H9 (cell line): ENCODE measurements at regions not wholly inside any gene's neighbourhood (a gene's known extent, or its start where the extent isn't known, plus 50 kb on each side); places are given as distances from the start of the nearest gene placed in this dataset.

ENCODE experiments used
- DNase-seq: peaks from one replicate; pipeline ENCODE4 v3.0.0-alpha.2; 2017
- H2AFZ ChIP-seq: one replicate; pipeline ENCODE4 v1.6.1; 2013; ENCODE audit warnings: mild to moderate bottlenecking, low read length, control low read depth, moderate library complexity
- H2AK5ac ChIP-seq: 2 replicates; pipeline ENCODE4 v1.6.1; 2013; ENCODE audit warnings: low read length, control low read depth, mixed read lengths; ENCODE audit not compliant: insufficient read length
- H2BK120ac ChIP-seq: one replicate; pipeline ENCODE4 v1.6.1; 2013; ENCODE audit warnings: low read depth, mild to moderate bottlenecking, low read length, control low read depth, inconsistent platforms; ENCODE audit not compliant: poor library complexity, severe bottlenecking
- H2BK12ac ChIP-seq: 2 replicates; pipeline ENCODE4 v1.6.1; 2013; ENCODE audit warnings: low read length, control low read depth, mixed read lengths, low read depth; ENCODE audit not compliant: insufficient read length
- H2BK15ac ChIP-seq: 2 replicates; pipeline ENCODE4 v1.6.1; 2013; ENCODE audit warnings: low read depth, low read length, control low read depth
- H2BK20ac ChIP-seq: one replicate; pipeline ENCODE4 v1.6.1; 2013; ENCODE audit warnings: low read depth, mild to moderate bottlenecking, low read length, control low read depth, inconsistent platforms; ENCODE audit not compliant: poor library complexity, severe bottlenecking
- H2BK5ac ChIP-seq: 2 replicates; pipeline ENCODE4 v1.6.1; 2013; ENCODE audit warnings: low read length, control low read depth, mixed read lengths; ENCODE audit not compliant: insufficient read length
- H3K14ac ChIP-seq: 2 replicates; pipeline ENCODE4 v1.6.1; 2013; ENCODE audit warnings: low read length, control low read depth; ENCODE audit not compliant: insufficient read depth
- H3K18ac ChIP-seq: 2 replicates; pipeline ENCODE4 v1.6.1; 2013; ENCODE audit warnings: low read depth, mild to moderate bottlenecking, mixed read lengths, low read length, control low read depth; ENCODE audit not compliant: insufficient read length
- H3K23ac ChIP-seq: 2 replicates; pipeline ENCODE4 v1.6.1; 2013; ENCODE audit warnings: low read length, control low read depth, mixed read lengths, low read depth; ENCODE audit not compliant: insufficient read length
- H3K23me2 ChIP-seq: 2 replicates; pipeline ENCODE4 v1.6.1; 2013; ENCODE audit warnings: low read depth, mild to moderate bottlenecking, mixed read lengths, low read length, control low read depth; ENCODE audit not compliant: insufficient read length, poor library complexity, severe bottlenecking
- H3K27ac ChIP-seq: 2 replicates; pipeline ENCODE4 v1.5.1; 2013; ENCODE audit warnings: low read length, control low read depth, mixed read lengths, low read depth; ENCODE audit not compliant: insufficient read length
- H3K27me3 ChIP-seq: 2 replicates; pipeline ENCODE4 v1.6.1; 2013; ENCODE audit warnings: low read length, control low read depth, inconsistent platforms; ENCODE audit not compliant: insufficient read depth
- H3K4ac ChIP-seq: 2 replicates; pipeline ENCODE4 v1.6.1; 2013; ENCODE audit warnings: low read depth, mild to moderate bottlenecking, control low read depth, inconsistent platforms, low read length, moderate library complexity
- H3K4me1 ChIP-seq: 2 replicates; pipeline ENCODE4 v1.6.1; 2013; ENCODE audit warnings: low read length, control low read depth, inconsistent platforms; ENCODE audit not compliant: insufficient read depth
- H3K4me2 ChIP-seq: 2 replicates; pipeline ENCODE4 v1.6.1; 2013; ENCODE audit warnings: low read length, control low read depth, mixed read lengths; ENCODE audit not compliant: insufficient read length, insufficient read depth
- H3K56ac ChIP-seq: 2 replicates; pipeline ENCODE4 v1.6.1; 2013; ENCODE audit warnings: low read depth, mild to moderate bottlenecking, mixed read lengths, low read length, control low read depth; ENCODE audit not compliant: insufficient read length
- H3K79me1 ChIP-seq: 2 replicates; pipeline ENCODE4 v1.6.1; 2013; ENCODE audit warnings: low read depth, mild to moderate bottlenecking, moderate library complexity, low read length, control low read depth, inconsistent platforms; ENCODE audit not compliant: insufficient read depth, poor library complexity, severe bottlenecking
- H3K79me2 ChIP-seq: 2 replicates; pipeline ENCODE4 v1.6.1; 2013; ENCODE audit warnings: low read length, control low read depth, inconsistent platforms; ENCODE audit not compliant: insufficient read depth
- H3K9ac ChIP-seq: 2 replicates; pipeline ENCODE4 v1.6.1; 2013; ENCODE audit warnings: low read length, control low read depth, mixed read lengths; ENCODE audit not compliant: insufficient read length; ENCODE audit errors: extremely low read depth
- H3K9me3 ChIP-seq: one replicate; pipeline ENCODE4 v1.6.1; 2013; ENCODE audit warnings: low read depth, low read length, inconsistent platforms; ENCODE audit not compliant: control insufficient read depth
- H3T11ph ChIP-seq: one replicate; pipeline ENCODE4 v1.6.1; 2013; ENCODE audit warnings: mild to moderate bottlenecking, low read length, control low read depth, inconsistent platforms
- H4K20me1 ChIP-seq: one replicate; pipeline ENCODE4 v1.6.1; 2013; ENCODE audit not compliant: control insufficient read depth, insufficient read length, insufficient read depth
- H4K5ac ChIP-seq: 2 replicates; pipeline ENCODE4 v1.6.1; 2013; ENCODE audit warnings: low read depth, mild to moderate bottlenecking, mixed read lengths, low read length, control low read depth; ENCODE audit not compliant: insufficient read length
- H4K8ac ChIP-seq: replicated peaks from 2 replicates; pipeline ENCODE4 v1.6.1; 2013; ENCODE audit warnings: low read length, control low read depth, mixed read lengths, low read depth; ENCODE audit not compliant: insufficient read length
- H4K91ac ChIP-seq: 2 replicates; pipeline ENCODE4 v1.6.1; 2013; ENCODE audit warnings: low read depth, mild to moderate bottlenecking, moderate library complexity, mixed read lengths, low read length, control low read depth; ENCODE audit not compliant: insufficient read length
- H3K27ac Mint-ChIP-seq, 3 experiments: 2 replicates in 2 of 3; 3 replicates in 1 of 3; pipeline ENCODE4 v1.8.0; 2020 to 2021; ENCODE audit warnings: mixed read lengths in 3 of 3, mild to moderate bottlenecking in 1 of 3, moderate library complexity in 1 of 3
- H3K27me3 Mint-ChIP-seq: 2 replicates; pipeline ENCODE4 v1.8.0; 2021; ENCODE audit warnings: low read depth, mild to moderate bottlenecking, moderate library complexity, mixed read lengths
- H3K36me3 Mint-ChIP-seq, 3 experiments: 2 replicates in 2 of 3; 3 replicates in 1 of 3; pipeline ENCODE4 v1.8.0; 2020 to 2021; ENCODE audit warnings: low read depth in 3 of 3, mixed read lengths in 3 of 3; ENCODE audit not compliant: insufficient read depth in 1 of 3
- H3K4me1 Mint-ChIP-seq, 2 experiments: 2 replicates each; pipeline ENCODE4 v1.8.0; 2020; ENCODE audit warnings: mixed read lengths in 2 of 2
- H3K4me3 Mint-ChIP-seq, 2 experiments: 2 replicates in 1 of 2; 3 replicates in 1 of 2; pipeline ENCODE4 v1.8.0; 2020 to 2021; ENCODE audit warnings: mild to moderate bottlenecking in 2 of 2, mixed read lengths in 2 of 2, moderate library complexity in 1 of 2
- H3K9me3 Mint-ChIP-seq, 2 experiments: 2 replicates in 1 of 2; 3 replicates in 1 of 2; pipeline ENCODE4 v1.8.0; 2020; ENCODE audit warnings: mild to moderate bottlenecking in 2 of 2, mixed read lengths in 2 of 2, moderate library complexity in 1 of 2
- WGBS: extraction: QIAGEN DNeasy Blood & Tissue Kit; methylation state at CpG from one replicate; pipeline ENCODE4 v1.1.7; 2013; ENCODE audit warnings: missing lambda C conversion rate, low lambda C conversion rate, mixed read lengths; ENCODE audit not compliant: insufficient read length; ENCODE audit errors: extremely low coverage; 5-methylcytosine and 5-hydroxymethylcytosine counted together
- TF ChIP-seq, protein P1 (sequence below): fragments of 200-600 bp; sonication (generic); conservative IDR thresholded peaks from 3 replicates; pipeline ENCODE4 v1.8.0; 2021; ENCODE audit warnings: antibody characterized with exemption, mild to moderate bottlenecking

DNA sequence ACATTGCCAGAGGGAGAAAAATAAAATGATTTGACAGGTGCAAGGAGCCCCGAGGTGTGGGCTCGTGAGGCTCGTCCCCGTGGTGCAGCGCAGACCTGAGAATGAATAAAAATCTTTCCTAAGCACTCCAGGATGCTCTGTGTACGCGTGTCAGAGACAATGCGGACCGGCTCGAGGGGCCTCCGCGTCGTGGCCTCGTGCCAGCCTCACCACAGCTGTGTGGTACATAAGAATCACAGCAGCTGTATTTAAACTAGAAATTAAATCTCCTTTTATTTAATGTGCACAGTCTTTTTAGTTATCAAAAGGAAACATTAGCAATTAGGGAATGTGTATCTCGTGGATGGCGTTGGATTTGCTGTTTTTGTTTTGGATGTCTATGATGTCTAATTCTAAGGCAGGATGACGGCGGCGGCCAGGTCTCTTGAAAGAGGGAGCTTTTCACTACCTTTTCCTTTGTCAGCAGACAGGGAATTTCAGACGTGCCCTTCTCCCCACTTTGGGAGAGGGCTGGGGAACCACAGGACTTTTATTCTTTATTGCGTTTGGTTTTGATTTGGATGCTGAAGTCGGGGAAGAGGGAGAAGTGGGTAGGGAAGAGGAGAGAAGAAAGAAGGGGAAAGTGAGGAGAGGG, 365.3 kb upstream of the SHH start:
- Mint-ChIP-seq H3K4me1 (no peaks in the 10 kb centered on the region), H3K36me3 (no peaks in the 10 kb centered on the region), H3K4me3 (no peak overlapping the region), H3K27ac (peak overlapping the region in 1 of 3 experiments; percentile 16; a peak in 1 of 7 replicates), H3K27me3 (peaks cover 1% of the 10 kb centered on the region; the same call in 1 of the 2 replicates), H3K9me3 (no peaks in the 10 kb centered on the region)
- H3K27ac ChIP-seq: no peak overlapping the region
- TF ChIP-seq, protein P1, sequence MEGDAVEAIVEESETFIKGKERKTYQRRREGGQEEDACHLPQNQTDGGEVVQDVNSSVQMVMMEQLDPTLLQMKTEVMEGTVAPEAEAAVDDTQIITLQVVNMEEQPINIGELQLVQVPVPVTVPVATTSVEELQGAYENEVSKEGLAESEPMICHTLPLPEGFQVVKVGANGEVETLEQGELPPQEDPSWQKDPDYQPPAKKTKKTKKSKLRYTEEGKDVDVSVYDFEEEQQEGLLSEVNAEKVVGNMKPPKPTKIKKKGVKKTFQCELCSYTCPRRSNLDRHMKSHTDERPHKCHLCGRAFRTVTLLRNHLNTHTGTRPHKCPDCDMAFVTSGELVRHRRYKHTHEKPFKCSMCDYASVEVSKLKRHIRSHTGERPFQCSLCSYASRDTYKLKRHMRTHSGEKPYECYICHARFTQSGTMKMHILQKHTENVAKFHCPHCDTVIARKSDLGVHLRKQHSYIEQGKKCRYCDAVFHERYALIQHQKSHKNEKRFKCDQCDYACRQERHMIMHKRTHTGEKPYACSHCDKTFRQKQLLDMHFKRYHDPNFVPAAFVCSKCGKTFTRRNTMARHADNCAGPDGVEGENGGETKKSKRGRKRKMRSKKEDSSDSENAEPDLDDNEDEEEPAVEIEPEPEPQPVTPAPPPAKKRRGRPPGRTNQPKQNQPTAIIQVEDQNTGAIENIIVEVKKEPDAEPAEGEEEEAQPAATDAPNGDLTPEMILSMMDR: no peak
- DNase-seq: no peak
- no peaks in the 10 kb centered on the region for H4K20me1 ChIP-seq
- H3K79me1 ChIP-seq: no peaks in the 10 kb centered on the region
- no peak overlapping the region for H3T11ph ChIP-seq
- H3K14ac ChIP-seq: no peak overlapping the region
- no peaks in the 10 kb centered on the region for H3K27me3 ChIP-seq
- H4K91ac ChIP-seq: no peak overlapping the region
- H2AK5ac ChIP-seq: no peak overlapping the region
- H3K4me2 ChIP-seq: no peak overlapping the region
- no peak overlapping the region for H2BK120ac ChIP-seq
- no peaks in the 10 kb centered on the region for H3K79me2 ChIP-seq
- no peak overlapping the region for H4K8ac ChIP-seq
- no peak overlapping the region for H4K5ac ChIP-seq
- H2BK20ac ChIP-seq: no peak overlapping the region
- H3K9me3 ChIP-seq: no peaks in the 10 kb centered on the region
- H3K18ac ChIP-seq: no peak overlapping the region
- H3K23ac ChIP-seq: no peak overlapping the region
- no peak overlapping the region for H3K56ac ChIP-seq
- WGBS: 100% methylated on average over 2 of the region's 22 CpGs
- H3K4me1 ChIP-seq: no peaks in the 10 kb centered on the region
- H2AFZ ChIP-seq: no peak overlapping the region
- H2BK15ac ChIP-seq: no peak overlapping the region
- no peak overlapping the region for H2BK12ac ChIP-seq
- no peaks in the 10 kb centered on the region for H3K23me2 ChIP-seq
- H2BK5ac ChIP-seq: no peak overlapping the region
- no peak overlapping the region for H3K4ac ChIP-seq
- H3K9ac ChIP-seq: no peak overlapping the region
